GM23248 (cell line): ENCODE measurements at regions not wholly inside any gene's neighbourhood (a gene's known extent, or its start where the extent isn't known, plus 50 kb on each side); places are given as distances from the start of the nearest gene placed in this dataset.

Experiments used
- DNase-seq: peaks from one replicate; pipeline ENCODE4 v3.0.0-alpha.2; 2015
- H2AFZ ChIP-seq: fragments of 200-600 bp; sonication (generic); 2 replicates; pipeline ENCODE4 v1.6.1; 2016; ENCODE audit warnings: antibody characterized with exemption
- H3F3A ChIP-seq: fragments of 200-600 bp; sonication (generic); 2 replicates; pipeline ENCODE4 v1.6.1; 2016; ENCODE audit warnings: mild to moderate bottlenecking, antibody characterized with exemption, mixed run types; ENCODE audit not compliant: insufficient read depth
- H3K27ac ChIP-seq: fragments of 200-600 bp; sonication (generic); 2 replicates; pipeline ENCODE4 v1.5.1; 2016; ENCODE audit warnings: mild to moderate bottlenecking
- H3K27me3 ChIP-seq: fragments of 200-600 bp; sonication (generic); replicated peaks from 2 replicates; pipeline ENCODE4 v1.6.1; 2016; ENCODE audit warnings: mild to moderate bottlenecking; ENCODE audit not compliant: insufficient read depth
- H3K36me3 ChIP-seq: fragments of 200-600 bp; sonication (generic); 2 replicates; pipeline ENCODE4 v1.6.1; 2016; ENCODE audit warnings: low read depth, mild to moderate bottlenecking
- H3K4me1 ChIP-seq: fragments of 200-600 bp; sonication (generic); 2 replicates; pipeline ENCODE4 v1.6.1; 2016; ENCODE audit warnings: mild to moderate bottlenecking; ENCODE audit not compliant: insufficient read depth
- H3K4me2 ChIP-seq: fragments of 200-600 bp; sonication (generic); one replicate; pipeline ENCODE4 v1.6.1; 2016; ENCODE audit warnings: mild to moderate bottlenecking; ENCODE audit not compliant: unreplicated experiment
- H3K4me3 ChIP-seq: fragments of 200-600 bp; sonication (generic); 2 replicates; pipeline ENCODE4 v1.5.1; 2016; ENCODE audit warnings: mild to moderate bottlenecking
- H3K79me2 ChIP-seq: fragments of 200-600 bp; sonication (generic); 2 replicates; pipeline ENCODE4 v1.6.1; 2016; ENCODE audit warnings: mild to moderate bottlenecking; ENCODE audit not compliant: insufficient read depth
- H3K9ac ChIP-seq: fragments of 200-600 bp; sonication (generic); 2 replicates; pipeline ENCODE4 v1.6.1; 2016; ENCODE audit warnings: mild to moderate bottlenecking
- H3K9me2 ChIP-seq: fragments of 200-600 bp; sonication (generic); 2 replicates; pipeline ENCODE4 v1.6.1; 2016; ENCODE audit warnings: mixed run types, mild to moderate bottlenecking, moderate library complexity; ENCODE audit not compliant: insufficient read depth
- H3K9me3 ChIP-seq: fragments of 200-600 bp; sonication (generic); one replicate; pipeline ENCODE4 v1.6.1; 2017; ENCODE audit warnings: low read depth
- H4K20me1 ChIP-seq: fragments of 200-600 bp; sonication (generic); 2 replicates; pipeline ENCODE4 v1.6.0; 2016; ENCODE audit not compliant: insufficient read depth
- EZH2 ChIP-seq: fragments of 200-600 bp; sonication (generic); IDR thresholded peaks from 2 replicates; pipeline ENCODE4 v1.6.1; 2018; ENCODE audit warnings: antibody characterized with exemption, mild to moderate bottlenecking; ENCODE audit not compliant: insufficient read depth, poor library complexity, severe bottlenecking
- EZH2phosphoT487 ChIP-seq: fragments of 200-600 bp; sonication (generic); IDR thresholded peaks from 2 replicates; pipeline ENCODE4 v1.6.1; 2018; ENCODE audit warnings: antibody characterized with exemption, moderate library complexity, mild to moderate bottlenecking, low read depth; ENCODE audit not compliant: insufficient read depth
- WGBS, 2 experiments: methylation state at CpG; one replicate each; pipeline ENCODE4 v1.1.6; 2015 to 2017; ENCODE audit warnings: low lambda C conversion rate in 2 of 2, low coverage in 1 of 2; ENCODE audit errors: missing lambda C conversion rate in 2 of 2; 5-methylcytosine and 5-hydroxymethylcytosine counted together
- in situ Hi-C: fragments of 300-500 bp; cut with MboI; formaldehyde crosslinking; loops from 2 replicates; pipeline ENCODE4 v1.15.0; 2020

GRCh38 chr5:173717959-173718358 lies 101.5 kb upstream of the BOD1 start:
- in situ Hi-C loops, result no loop called here
- no peak for DNase-seq
- no peak overlapping the region for H3K4me2 ChIP-seq
- no peak overlapping the region for H3K9ac ChIP-seq
- no peak overlapping the region for H3K27ac ChIP-seq
- H3K27me3 ChIP-seq, result no peaks in the 10 kb centered on the region
- H3K36me3 ChIP-seq, result no peaks in the 10 kb centered on the region
- no peaks in the 10 kb centered on the region for H3K9me2 ChIP-seq
- no peak for TF ChIP-seq EZH2
- TF ChIP-seq EZH2phosphoT487, result no peak
- H3K4me3 ChIP-seq, result no peak overlapping the region
- H3K9me3 ChIP-seq, result no peaks in the 10 kb centered on the region
- H2AFZ ChIP-seq, result no peak overlapping the region
- 59% methylated on average over 10 of the region's 10 CpGs for WGBS, 2 experiments
- H3K79me2 ChIP-seq, result no peaks in the 10 kb centered on the region
- no peaks in the 10 kb centered on the region for H4K20me1 ChIP-seq
- peaks cover 17% of the 10 kb centered on the region for H3K4me1 ChIP-seq
- H3F3A ChIP-seq, result peaks cover 10% of the 10 kb centered on the region

- no peak for DNase-seq
- TF ChIP-seq EZH2phosphoT487 (no peak), EZH2 (no peak)
- no peaks in the 10 kb centered on the region for H3K79me2 ChIP-seq
- no peaks in the 10 kb centered on the region for H3K9me3 ChIP-seq
- in situ Hi-C loops, result no loop called here
- no peaks in the 10 kb centered on the region for H3K27me3 ChIP-seq
- no peak overlapping the region for H3K4me2 ChIP-seq
- peaks cover 10% of the 10 kb centered on the region for H3F3A ChIP-seq
- H3K9me2 ChIP-seq, result no peaks in the 10 kb centered on the region
- 62 to 67% methylated on average over 10 of the region's 10 CpGs for WGBS, 2 experiments
- H3K27ac ChIP-seq, result no peak overlapping the region
- no peak overlapping the region for H2AFZ ChIP-seq
- no peak overlapping the region for H3K4me3 ChIP-seq
- H4K20me1 ChIP-seq, result no peaks in the 10 kb centered on the region
- H3K36me3 ChIP-seq, result no peaks in the 10 kb centered on the region
- peaks cover 17% of the 10 kb centered on the region for H3K4me1 ChIP-seq
- no peak overlapping the region for H3K9ac ChIP-seq
Observed at GRCh38 chr5:173718469-173718868, 102.0 kb upstream of the BOD1 start.

GRCh38 chr5:173719731-173720082 lies 103.3 kb upstream of the BOD1 start:
- Histone ChIP-seq H3K27me3 (no peaks in the 10 kb centered on the region), H3K9me2 (no peaks in the 10 kb centered on the region), H3K9ac (no peak overlapping the region), H3K27ac (no peak overlapping the region), H3K4me3 (no peak overlapping the region), H3K4me2 (no peak overlapping the region), H3K4me1 (peaks cover 11% of the 10 kb centered on the region), H3K9me3 (no peaks in the 10 kb centered on the region), H2AFZ (no peak overlapping the region), H3F3A (peaks cover 10% of the 10 kb centered on the region), H3K79me2 (no peaks in the 10 kb centered on the region), H3K36me3 (no peaks in the 10 kb centered on the region), H4K20me1 (no peaks in the 10 kb centered on the region)
- in situ Hi-C loops, result no loop called here
- TF ChIP-seq EZH2phosphoT487, result no peak
- TF ChIP-seq EZH2, result no peak
- no peak for DNase-seq
- 72 to 73% methylated on average over 9 to 10 of the region's 10 CpGs for WGBS, 2 experiments

DNA sequence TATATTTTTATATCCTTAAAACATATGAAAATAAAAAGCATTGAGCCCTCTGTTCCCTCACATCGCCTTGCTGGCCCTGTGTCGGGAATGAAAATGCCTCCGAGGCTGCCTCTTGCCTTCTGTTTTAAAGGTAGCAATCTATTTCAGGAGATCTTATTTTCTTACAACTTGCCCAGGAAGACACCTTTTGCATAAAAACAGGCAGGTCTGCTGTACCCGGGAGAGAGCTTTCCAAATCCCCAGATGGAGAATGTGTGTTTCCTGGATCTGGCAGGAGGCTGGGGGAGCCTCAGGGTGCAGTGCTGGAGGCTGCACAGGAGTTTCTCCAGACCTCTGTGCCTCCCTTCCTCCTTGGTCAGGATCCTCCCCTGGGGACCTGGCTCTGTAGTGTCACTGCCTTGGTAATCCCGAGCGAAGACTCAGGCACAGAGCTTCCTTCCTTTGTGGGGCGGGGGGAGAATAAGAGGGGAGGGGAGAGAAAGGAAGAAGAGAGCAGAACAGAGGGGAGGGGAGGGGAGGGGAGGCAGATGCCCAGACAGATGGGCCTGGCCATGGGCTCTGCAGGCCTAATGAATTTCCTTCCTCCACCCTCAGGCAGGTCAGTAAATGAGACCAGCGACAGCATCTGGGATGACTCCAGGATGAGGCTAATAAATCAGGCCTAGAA lies 104.0 kb upstream of the BOD1 start:
- no peak overlapping the region for H3K27ac ChIP-seq
- peaks cover 4% of the 10 kb centered on the region; the same call in 1 of the 2 replicates for H3K4me1 ChIP-seq
- H3K9me2 ChIP-seq, result no peaks in the 10 kb centered on the region
- no peaks in the 10 kb centered on the region for H3K36me3 ChIP-seq
- no peak overlapping the region for H3K4me3 ChIP-seq
- WGBS, 2 experiments, result 72 to 76% methylated on average over 8 of the region's 8 CpGs
- no peak overlapping the region for H3K9ac ChIP-seq
- no peaks in the 10 kb centered on the region for H3K79me2 ChIP-seq
- no peaks in the 10 kb centered on the region for H3K27me3 ChIP-seq
- H3K4me2 ChIP-seq, result no peak overlapping the region
- DNase-seq, result no peak
- no peak overlapping the region for H2AFZ ChIP-seq
- in situ Hi-C loops, result no loop called here
- H4K20me1 ChIP-seq, result no peaks in the 10 kb centered on the region
- no peaks in the 10 kb centered on the region for H3K9me3 ChIP-seq
- peaks cover 3% of the 10 kb centered on the region; the same call in 1 of the 2 replicates for H3F3A ChIP-seq
- no peak for TF ChIP-seq EZH2phosphoT487
- TF ChIP-seq EZH2, result no peak
